NCI-H748 (cell line): ENCODE measurements at regions not wholly inside any gene's neighbourhood (a gene's known extent, or its start where the extent isn't known, plus 50 kb on each side); places are given as distances from the start of the nearest gene placed in this dataset.

Experiments used
- DNase-seq: peaks from one replicate; lab custom pipeline; 2025; ENCODE audit not compliant: unreplicated experiment; lab: John Stamatoyannopoulos, UW

GRCh38 chr10:113219446-113219845 lies 269.4 kb downstream of the TCF7L2 start:
- no peak for DNase-seq

GRCh38 chr10:113221756-113222168 lies 271.7 kb downstream of the TCF7L2 start:
- DNase-seq, result peak; percentile 38

GRCh38 chr10:113222207-113222606 lies 272.2 kb downstream of the TCF7L2 start:
- DNase-seq, result no peak

- DNase-seq, result no peak
Observed at GRCh38 chr10:113225364-113225763, 275.3 kb downstream of the TCF7L2 start.

GRCh38 chr10:113225903-113226302 lies 275.9 kb downstream of the TCF7L2 start:
- no peak for DNase-seq

- DNase-seq, result no peak
Observed at GRCh38 chr10:113226399-113226798, 276.4 kb downstream of the TCF7L2 start.

- DNase-seq, result no peak
Observed at GRCh38 chr10:113226831-113227445, 276.9 kb downstream of the TCF7L2 start.

GRCh38 chr10:113228530-113228929 lies 278.5 kb downstream of the TCF7L2 start:
- no peak for DNase-seq

GRCh38 chr10:113230011-113230610 lies 280.1 kb downstream of the TCF7L2 start:
- no peak for DNase-seq

- no peak for DNase-seq
Observed at GRCh38 chr10:113232928-113233511, 283.0 kb downstream of the TCF7L2 start.

- no peak for DNase-seq
Observed at GRCh38 chr10:113234481-113234880, 284.4 kb downstream of the TCF7L2 start.

- DNase-seq, result no peak
Observed at GRCh38 chr10:113235508-113235907, 285.5 kb downstream of the TCF7L2 start.

GRCh38 chr10:113236998-113237397 lies 287.0 kb downstream of the TCF7L2 start:
- DNase-seq, result no peak

GRCh38 chr10:113239566-113240350 lies 289.7 kb downstream of the TCF7L2 start:
- DNase-seq, result no peak

GRCh38 chr10:113240736-113241135 lies 290.7 kb downstream of the TCF7L2 start:
- DNase-seq, result no peak

GRCh38 chr10:113241599-113242360 lies 291.7 kb downstream of the TCF7L2 start:
- DNase-seq, result no peak

- no peak for DNase-seq
Observed at GRCh38 chr10:113243311-113243710, 293.3 kb downstream of the TCF7L2 start.

- no peak for DNase-seq
Observed at GRCh38 chr10:113244750-113245149, 294.7 kb downstream of the TCF7L2 start.

- DNase-seq, result no peak
Observed at GRCh38 chr10:113245286-113245685, 295.2 kb downstream of the TCF7L2 start.

- DNase-seq, result no peak
Observed at GRCh38 chr10:113247050-113247449, 297.0 kb downstream of the TCF7L2 start.
